ENCODE measurements at regions not wholly inside any gene's neighbourhood (a gene's known extent, or its start where the extent isn't known, plus 50 kb on each side); places are given as distances from the start of the nearest gene placed in this dataset.
A peak's percentile ranks its signal among the peaks of the same experiment; 100 is the strongest.

- H3K4me3 Mint-ChIP-seq (ENCODE audit: low read depth): no peak overlapping the region
- TF ChIP-seq CTCF (IDR thresholded peaks at IDR 0.05; ENCODE audit: unreplicated experiment): no peak
- no peak for DNase-seq (ENCODE audit: low spot score, unreplicated experiment)
- peaks cover 9% of the 10 kb centered on the region for H3K27me3 Mint-ChIP-seq
- H3K4me1 Mint-ChIP-seq (ENCODE audit: low read depth): peaks cover 3% of the 10 kb centered on the region
- H3K27ac Mint-ChIP-seq: no peak overlapping the region
- H3K9me3 Mint-ChIP-seq (ENCODE audit: low read depth): peaks cover 11% of the 10 kb centered on the region
- no peaks in the 10 kb centered on the region for H3K36me3 Mint-ChIP-seq (ENCODE audit: insufficient read depth)
Measured at GRCh38 chr5:19143935-19144334, 844.1 kb downstream of the CDH18 start.

GRCh38 chr5:19169426-19169825 lies 818.6 kb downstream of the CDH18 start:
- TF ChIP-seq CTCF (IDR thresholded peaks at IDR 0.05; ENCODE audit: unreplicated experiment): no peak
- Mint-ChIP-seq H3K27ac (no peak overlapping the region), H3K4me3 (ENCODE audit: low read depth) (no peak overlapping the region), H3K9me3 (ENCODE audit: low read depth) (no peaks in the 10 kb centered on the region), H3K27me3 (no peaks in the 10 kb centered on the region), H3K4me1 (ENCODE audit: low read depth) (no peaks in the 10 kb centered on the region), H3K36me3 (ENCODE audit: insufficient read depth) (no peaks in the 10 kb centered on the region)
- no peak for DNase-seq (ENCODE audit: low spot score, unreplicated experiment)

GRCh38 chr5:19172926-19173470 lies 815.0 kb downstream of the CDH18 start:
- H3K27ac Mint-ChIP-seq: no peak overlapping the region
- no peaks in the 10 kb centered on the region for H3K27me3 Mint-ChIP-seq
- DNase-seq (ENCODE audit: low spot score, unreplicated experiment): no peak
- no peak for TF ChIP-seq CTCF (IDR thresholded peaks at IDR 0.05; ENCODE audit: unreplicated experiment)
- H3K9me3 Mint-ChIP-seq (ENCODE audit: low read depth): no peaks in the 10 kb centered on the region
- no peaks in the 10 kb centered on the region for H3K36me3 Mint-ChIP-seq (ENCODE audit: insufficient read depth)
- H3K4me3 Mint-ChIP-seq (ENCODE audit: low read depth): no peak overlapping the region
- no peaks in the 10 kb centered on the region for H3K4me1 Mint-ChIP-seq (ENCODE audit: low read depth)

GRCh38 chr5:19175776-19176570 lies 812.0 kb downstream of the CDH18 start:
- no peak for TF ChIP-seq CTCF (IDR thresholded peaks at IDR 0.05; ENCODE audit: unreplicated experiment)
- no peak for DNase-seq (ENCODE audit: low spot score, unreplicated experiment)
- H3K27me3 Mint-ChIP-seq: no peaks in the 10 kb centered on the region
- peak overlapping the region; percentile 77 for H3K27ac Mint-ChIP-seq
- H3K9me3 Mint-ChIP-seq (ENCODE audit: low read depth): no peaks in the 10 kb centered on the region
- no peaks in the 10 kb centered on the region for H3K36me3 Mint-ChIP-seq (ENCODE audit: insufficient read depth)
- H3K4me1 Mint-ChIP-seq (ENCODE audit: low read depth): peaks cover 11% of the 10 kb centered on the region
- no peak overlapping the region for H3K4me3 Mint-ChIP-seq (ENCODE audit: low read depth)

GRCh38 chr5:19179571-19179970 lies 808.4 kb downstream of the CDH18 start:
- no peaks in the 10 kb centered on the region for H3K27me3 Mint-ChIP-seq
- H3K4me3 Mint-ChIP-seq (ENCODE audit: low read depth): no peak overlapping the region
- no peaks in the 10 kb centered on the region for H3K9me3 Mint-ChIP-seq (ENCODE audit: low read depth)
- DNase-seq (ENCODE audit: low spot score, unreplicated experiment): no peak
- H3K36me3 Mint-ChIP-seq (ENCODE audit: insufficient read depth): no peaks in the 10 kb centered on the region
- no peak for TF ChIP-seq CTCF (IDR thresholded peaks at IDR 0.05; ENCODE audit: unreplicated experiment)
- H3K4me1 Mint-ChIP-seq (ENCODE audit: low read depth): peaks cover 11% of the 10 kb centered on the region
- no peak overlapping the region for H3K27ac Mint-ChIP-seq

Measured in progenitor cell of endocrine pancreas (in vitro differentiated cells).